WI38 (cell line): ENCODE measurements at regions not wholly inside any gene's neighbourhood (a gene's known extent, or its start where the extent isn't known, plus 50 kb on each side); places are given as distances from the start of the nearest gene placed in this dataset.

Source experiments
- H3K4me3 ChIP-seq: 2 replicates; pipeline ENCODE4 v1.5.1; 2011; ENCODE audit warnings: low read depth, mild to moderate bottlenecking, control low read depth, low read length
- CTCF ChIP-seq: IDR thresholded peaks from 2 replicates; pipeline ENCODE4 v1.5.1; 2012; ENCODE audit warnings: low read depth, mild to moderate bottlenecking, control low read depth, low read length

GRCh38 chr11:71383461-71383860, 64.7 kb downstream of the DHCR7 start:
- no peak overlapping the region for H3K4me3 ChIP-seq
- TF ChIP-seq CTCF: no peak

DNA sequence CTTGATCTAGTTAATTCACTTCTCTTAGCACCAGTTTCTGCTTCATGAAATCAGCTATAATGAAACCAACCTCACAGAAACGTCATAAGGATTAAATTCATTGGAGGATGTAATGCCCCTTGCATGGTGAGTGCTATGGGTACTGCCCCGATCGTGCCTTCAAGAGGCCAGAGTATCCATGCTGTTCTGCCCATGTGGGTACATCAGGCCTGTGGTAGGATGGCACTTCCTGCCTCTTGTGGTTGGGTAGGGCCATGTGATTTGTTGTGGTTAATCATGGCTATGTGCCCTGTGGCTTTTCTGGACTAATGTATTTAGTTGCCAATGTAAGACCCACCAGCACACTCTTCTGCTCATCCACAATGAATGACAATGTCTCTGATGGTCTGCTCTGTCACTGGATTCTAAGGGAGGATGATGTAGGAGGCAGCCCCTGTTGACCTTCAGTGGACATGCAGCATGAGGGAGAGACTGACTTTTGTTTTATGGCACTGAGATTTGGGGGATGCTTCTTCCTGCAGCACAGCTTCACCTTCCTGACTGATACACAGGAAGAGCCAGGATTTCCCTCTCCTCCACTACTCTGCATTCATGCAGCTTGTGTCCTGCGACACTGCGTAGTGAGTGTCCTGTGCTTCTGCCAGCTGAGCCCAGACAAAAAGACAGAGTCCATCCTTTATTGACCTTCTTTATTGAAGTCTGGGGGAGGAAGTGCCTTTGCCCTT, 66.2 kb downstream of the DHCR7 start:
- no peak for TF ChIP-seq CTCF
- H3K4me3 ChIP-seq: no peak overlapping the region

- TF ChIP-seq CTCF: no peak
- no peak overlapping the region for H3K4me3 ChIP-seq
These were observed 68.5 kb downstream of the DHCR7 start for GRCh38 chr11:71379701-71380100.

- H3K4me3 ChIP-seq: no peak overlapping the region
- TF ChIP-seq CTCF: no peak
These were observed 74.3 kb downstream of the DHCR7 start for GRCh38 chr11:71373791-71374454.

DNA sequence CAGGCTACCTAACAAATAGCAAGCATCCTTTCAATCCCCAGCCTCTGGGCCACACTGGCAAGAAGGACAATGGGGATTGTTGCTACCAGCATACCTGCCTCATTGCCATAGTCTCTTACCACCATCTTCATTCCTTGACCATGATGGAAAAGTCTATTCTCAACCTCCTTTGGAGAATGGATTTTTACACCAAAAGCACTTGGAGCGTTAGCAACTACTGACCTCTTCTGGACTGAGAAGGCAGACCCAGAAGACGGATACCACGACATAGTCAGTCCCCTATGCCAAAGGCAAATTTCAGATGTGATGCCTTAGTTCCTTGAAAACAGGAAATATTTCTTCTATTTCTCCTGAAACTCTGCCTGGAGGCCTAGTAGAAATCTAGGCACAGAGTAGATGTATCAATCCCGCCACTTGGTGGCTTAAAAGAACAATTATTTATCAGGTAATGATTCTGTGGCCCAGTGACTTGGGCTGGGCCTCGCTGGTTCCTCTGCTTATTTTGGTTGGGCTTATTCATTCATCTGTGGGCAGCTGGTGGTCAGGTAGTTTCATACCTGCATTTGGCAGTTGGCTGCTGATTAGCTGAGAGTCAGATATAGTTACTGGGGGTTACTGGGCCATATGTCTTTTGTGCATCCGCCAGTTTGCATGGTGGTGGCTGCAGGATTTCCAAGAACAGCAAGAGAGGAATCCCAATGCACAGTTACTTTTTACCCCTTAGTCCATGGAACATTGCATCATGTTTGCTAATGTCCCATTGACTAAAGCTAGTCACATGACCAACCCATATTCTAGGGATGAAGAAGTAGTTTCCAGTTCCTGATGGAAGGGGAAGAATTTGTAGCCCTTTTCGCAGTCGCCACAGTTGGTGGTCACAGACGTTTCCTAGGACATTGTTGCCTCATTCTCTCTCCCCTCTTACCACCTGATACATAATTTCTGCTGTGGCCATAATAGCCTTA, 75.2 kb downstream of the DHCR7 start:
- H3K4me3 ChIP-seq: no peak overlapping the region
- peak; percentile 39 for TF ChIP-seq CTCF

DNA sequence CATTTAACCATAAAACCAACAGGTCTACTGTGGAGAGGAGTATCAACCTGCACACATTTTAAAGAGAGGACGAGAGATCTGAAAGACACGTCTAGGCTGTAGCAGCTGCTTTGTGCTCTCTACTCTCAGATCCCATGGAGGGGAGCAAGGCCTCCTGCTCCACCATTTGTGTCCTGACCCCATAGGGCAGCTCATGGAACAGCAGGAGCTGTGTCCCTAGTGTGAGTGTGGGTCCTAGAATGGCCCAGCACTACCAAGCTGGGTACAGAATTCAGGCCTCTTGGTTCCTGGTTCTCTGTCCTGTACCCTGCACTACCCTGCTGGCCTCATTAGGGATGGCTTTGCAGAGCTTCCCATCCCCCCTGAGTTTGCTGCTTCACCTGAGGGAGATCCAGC, 76.5 kb downstream of the DHCR7 start:
- peak; percentile 3; the same call in 1 of the 2 replicates for TF ChIP-seq CTCF
- no peak overlapping the region for H3K4me3 ChIP-seq
